ENCODE measurements at regions not wholly inside any gene's neighbourhood (a gene's known extent, or its start where the extent isn't known, plus 50 kb on each side); places are given as distances from the start of the nearest gene placed in this dataset.
"Not testable (repeated sequence)": the region's sequence is repeated elsewhere in the genome, so short reads cannot be mapped to it uniquely, and the experiment has no call there.

- DNase-seq = no peak
Measured at GRCh38 chr14:50020799-50021198, 95.6 kb downstream of the VCPKMT start.

DNA sequence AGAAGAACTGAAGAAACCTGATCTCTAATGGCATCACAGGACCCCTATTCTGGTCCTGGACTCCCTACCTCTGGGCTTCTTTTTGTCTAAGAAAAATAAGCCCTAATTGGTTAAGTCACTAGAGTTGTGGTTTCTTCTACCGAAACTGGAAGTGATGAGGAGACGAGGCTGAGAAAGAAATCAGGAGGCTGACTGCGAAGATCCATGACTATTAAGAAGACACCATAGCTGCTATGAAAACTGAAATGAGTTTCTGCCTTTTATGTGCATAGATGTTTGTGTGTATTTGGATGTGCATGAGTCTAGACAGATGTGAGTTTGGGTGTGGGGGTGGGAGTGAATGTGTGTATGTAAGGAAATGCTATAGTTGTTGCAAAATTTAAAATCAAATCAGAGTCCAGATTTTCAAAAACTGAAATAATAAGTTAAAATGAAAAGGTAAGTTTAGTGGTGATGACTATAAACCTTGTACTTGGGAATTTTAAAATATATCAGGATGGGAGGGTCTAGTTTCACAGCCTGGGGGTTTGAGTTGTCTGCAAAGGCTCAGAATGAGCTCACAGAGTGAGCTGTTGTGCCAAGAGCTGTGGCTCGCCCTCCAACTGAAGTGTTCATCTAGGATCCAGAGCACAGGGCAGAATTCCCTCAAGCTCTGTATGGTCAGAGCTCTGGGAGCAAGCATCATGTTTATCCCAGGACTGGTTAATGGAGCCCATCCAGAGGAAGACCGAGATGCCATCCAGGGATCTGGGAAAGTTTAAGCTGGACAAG is 94.9 kb downstream of the VCPKMT start:
- DNase-seq = peak; percentile 57

- DNase-seq = no peak
Measured at GRCh38 chr14:50022661-50023060, 93.7 kb downstream of the VCPKMT start.

DNA sequence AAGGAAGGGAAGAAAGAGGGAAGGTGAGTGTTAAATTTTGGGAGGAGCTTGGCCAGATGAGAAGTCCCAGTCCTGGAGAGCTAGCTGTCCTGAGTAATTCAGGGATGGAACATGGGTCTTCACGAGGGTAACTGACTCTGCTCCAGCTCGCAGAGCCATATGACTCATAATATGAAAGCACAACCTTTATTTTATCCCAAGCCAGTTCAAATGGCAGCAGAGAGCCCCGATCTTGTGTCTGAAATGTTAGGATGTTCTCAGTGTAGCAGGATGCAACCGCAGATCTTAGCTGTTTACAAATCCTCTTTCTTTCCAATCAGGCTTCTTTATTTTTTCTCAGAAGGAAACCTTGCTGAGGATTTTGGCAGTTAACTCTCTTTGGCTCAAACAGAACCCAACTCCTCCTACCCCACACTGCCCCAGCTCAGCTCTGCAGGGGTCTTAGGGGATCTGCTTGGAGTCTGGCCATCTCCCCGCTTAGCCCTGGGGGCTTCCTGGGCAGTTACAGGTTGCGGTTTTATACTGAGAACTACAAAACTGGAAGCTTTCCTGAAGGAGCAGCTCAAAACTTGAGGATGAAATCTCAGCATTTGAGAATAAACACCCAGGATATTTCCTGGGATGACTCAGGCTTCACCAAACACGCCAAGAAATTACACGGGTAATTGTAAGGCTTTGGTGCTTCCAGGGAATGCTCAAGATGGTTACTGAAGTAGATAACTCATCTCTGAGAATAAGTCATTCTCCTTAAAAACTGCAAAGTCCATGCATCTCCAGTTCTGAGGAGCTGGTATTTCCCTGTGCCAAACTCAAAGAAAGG is 92.5 kb downstream of the VCPKMT start:
- no peak for DNase-seq

- DNase-seq = no peak
Measured at GRCh38 chr14:50025073-50025472, 91.3 kb downstream of the VCPKMT start.

- DNase-seq = no peak
Measured at GRCh38 chr14:50025776-50026175, 90.6 kb downstream of the VCPKMT start.

- no peak for DNase-seq
Measured at GRCh38 chr14:50026396-50026795, 90.0 kb downstream of the VCPKMT start.

DNA sequence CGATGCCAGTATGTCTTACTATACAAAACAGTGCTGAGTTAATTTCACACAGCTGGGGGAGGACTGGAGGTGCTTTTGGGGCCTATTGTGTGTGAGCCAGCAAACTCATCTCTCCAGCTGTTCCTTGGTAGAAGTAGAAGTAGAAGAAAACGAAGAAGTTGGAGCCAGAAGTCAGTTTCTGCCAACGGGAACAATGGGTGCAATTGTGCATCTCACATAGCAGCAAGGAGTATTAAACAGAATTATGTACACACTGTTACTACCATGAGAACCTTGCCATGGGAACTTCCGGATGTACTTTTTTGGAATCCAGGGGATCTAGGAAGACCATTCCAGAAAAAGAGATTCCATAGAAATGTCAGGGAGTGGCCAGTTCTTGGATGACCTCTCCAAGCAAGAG is 88.6 kb downstream of the VCPKMT start:
- DNase-seq = no peak

- no peak for DNase-seq
Measured at GRCh38 chr14:50028458-50028857, 87.9 kb downstream of the VCPKMT start.

GRCh38 chr14:50030036-50030435 is 86.3 kb downstream of the VCPKMT start:
- DNase-seq = no peak

DNA sequence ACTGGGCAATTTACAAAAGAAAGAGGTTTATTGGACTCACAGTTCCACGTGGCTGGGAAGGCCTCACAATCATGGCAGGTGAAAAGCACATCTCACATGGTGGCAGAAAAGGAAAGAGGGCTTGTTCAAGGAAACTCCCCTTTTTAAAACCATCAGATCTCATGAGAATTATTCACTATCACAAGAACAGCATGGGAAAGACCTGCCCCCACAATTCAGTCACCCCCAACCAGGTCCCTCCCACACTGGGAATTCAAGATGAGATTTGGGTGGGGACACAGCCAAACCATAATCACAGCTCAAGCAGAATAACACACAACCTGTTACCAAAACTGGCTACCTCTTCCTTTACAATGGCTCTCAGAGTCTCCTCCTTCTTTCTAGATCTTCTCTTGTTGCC is 85.5 kb downstream of the VCPKMT start:
- DNase-seq = not testable (repeated sequence)

- no peak for DNase-seq
Measured at GRCh38 chr14:50031602-50032313, 84.6 kb downstream of the VCPKMT start.

DNA sequence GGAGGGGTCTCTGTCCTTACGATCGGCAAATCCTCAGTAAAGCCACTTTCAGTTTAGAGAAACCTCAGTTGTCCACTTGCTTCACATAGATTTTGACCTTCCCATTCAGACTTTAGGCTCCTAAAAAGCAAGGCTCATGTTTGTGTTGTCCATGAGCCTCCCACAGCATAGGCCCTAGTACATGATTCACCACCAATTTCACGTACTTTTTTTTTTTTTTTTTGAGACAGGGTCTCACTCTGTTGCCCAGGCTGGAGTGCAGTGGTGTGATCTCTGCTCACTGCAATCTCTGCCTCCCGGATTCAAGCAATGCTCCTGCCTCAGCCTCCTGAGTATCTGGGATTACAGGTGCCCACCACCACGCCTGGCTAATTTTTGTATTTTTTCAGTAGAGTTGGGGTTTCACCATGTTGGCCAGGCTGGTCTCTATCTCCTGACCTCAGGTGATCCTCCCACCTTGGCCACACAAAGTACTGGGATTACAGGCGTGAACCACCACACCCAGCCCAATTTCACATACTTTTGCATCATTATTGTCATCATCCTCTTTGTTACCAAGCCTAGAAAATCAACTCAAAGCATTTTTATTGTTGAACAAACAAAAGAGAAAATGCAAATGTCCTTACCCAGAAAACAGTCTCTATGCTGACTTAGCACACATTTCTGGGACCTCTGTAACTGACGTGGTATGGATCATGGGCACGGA is 83.8 kb downstream of the VCPKMT start:
- DNase-seq = peak; percentile 49

DNA sequence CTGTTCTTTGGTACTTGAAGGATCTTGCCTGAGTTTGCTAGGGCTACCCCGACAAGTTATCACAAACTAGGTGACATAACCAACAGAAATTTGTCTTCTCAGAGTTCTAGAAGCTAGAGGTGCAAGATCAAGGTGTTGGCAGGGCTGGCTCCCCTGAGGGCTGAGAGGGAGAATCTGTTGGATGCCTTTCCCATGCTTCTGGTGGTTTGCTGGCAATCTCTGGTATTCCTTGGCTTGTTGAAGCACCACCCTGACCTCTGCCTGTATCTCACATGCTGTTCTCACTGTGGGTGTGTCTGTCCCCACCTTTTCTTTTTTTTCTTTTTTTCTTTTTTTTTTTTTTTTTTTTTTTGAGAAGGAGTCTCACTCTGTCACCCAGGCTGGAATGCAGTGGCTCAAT is 81.2 kb downstream of the VCPKMT start:
- DNase-seq = no peak

DNA sequence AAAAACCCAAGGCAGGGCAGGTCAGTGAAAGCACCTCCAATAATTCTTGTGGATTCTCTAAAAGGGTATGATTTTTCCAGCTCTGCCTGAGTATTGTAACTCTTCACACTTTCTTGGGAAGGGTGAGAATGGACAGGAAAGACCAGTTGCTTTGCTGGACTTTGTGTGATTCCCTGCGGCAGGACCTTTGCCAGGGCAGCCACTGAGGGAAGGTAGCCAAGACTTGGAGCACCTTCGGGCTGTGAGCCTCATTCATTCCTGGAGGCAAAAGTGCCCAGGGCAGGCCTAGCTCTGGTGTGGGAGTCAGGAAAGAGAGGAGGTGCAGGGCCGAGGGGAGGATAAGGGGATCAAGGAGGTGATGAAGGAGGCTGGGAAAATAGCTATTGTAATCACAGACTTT is 80.2 kb downstream of the VCPKMT start:
- no peak for DNase-seq

GRCh38 chr14:50036637-50037036 is 79.7 kb downstream of the VCPKMT start:
- DNase-seq = no peak

DNA sequence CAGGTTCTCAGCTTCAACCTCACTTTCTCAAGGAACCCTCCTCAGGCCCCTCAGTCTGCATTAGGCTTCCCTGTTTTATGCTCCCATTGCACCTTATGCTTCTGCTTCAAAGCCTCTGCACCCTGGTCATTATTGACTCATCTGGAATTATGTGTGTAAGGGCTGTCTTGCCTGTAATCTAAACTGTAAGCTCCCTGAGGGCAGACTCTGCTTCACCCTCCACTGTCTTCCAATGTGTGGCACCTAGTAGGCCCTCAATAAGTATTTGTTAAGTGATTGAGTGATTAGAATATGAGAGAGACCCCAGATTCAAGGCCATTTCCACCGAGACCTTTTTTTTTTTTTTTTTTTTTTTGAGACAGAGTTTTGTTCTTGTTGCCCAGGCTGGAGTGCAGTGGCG is 79.1 kb downstream of the VCPKMT start:
- DNase-seq = no peak

DNA sequence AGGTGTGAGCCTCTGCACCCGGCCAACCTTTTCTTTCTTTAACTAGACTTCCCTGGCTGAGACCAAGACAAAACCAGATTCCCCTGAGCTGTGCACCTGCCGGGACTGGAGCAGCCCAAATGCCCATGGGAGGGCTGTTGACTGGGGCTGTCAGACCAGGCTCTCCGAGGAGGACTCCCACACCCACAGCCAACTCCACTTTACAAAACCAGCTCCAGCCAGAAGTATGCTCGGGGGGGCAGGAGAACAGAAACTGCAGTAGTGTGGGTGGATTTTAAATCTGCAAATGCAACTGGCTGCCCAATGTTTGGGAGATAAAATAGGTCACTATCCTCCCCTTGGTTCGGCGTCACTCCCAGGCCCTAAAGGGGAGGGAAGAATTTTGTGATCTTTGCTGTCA is 78.5 kb downstream of the VCPKMT start:
- DNase-seq = peak; percentile 24

- peak; percentile 99 for DNase-seq
Measured at GRCh38 chr14:50038398-50039119, 77.8 kb downstream of the VCPKMT start.

DNA sequence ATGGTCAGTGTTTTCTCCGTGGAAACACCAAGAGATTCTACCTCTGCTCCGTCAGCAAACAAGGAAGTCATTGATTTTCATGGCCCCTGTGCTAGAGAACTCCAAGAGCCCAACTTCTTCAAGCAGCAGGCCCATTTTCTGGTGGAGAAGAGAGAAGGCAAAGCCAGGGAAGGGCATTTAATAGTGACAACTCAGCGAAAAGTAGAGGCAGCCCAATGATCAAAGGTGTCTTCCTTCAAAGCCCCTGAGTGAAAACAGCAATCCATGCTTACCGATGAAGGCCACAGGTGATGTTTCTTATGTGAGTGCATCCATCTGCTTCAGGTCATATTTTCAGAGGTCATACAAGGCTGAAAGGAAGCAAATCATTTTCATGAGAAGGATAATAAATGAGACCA is 77.3 kb downstream of the VCPKMT start:
- no peak for DNase-seq

DNA sequence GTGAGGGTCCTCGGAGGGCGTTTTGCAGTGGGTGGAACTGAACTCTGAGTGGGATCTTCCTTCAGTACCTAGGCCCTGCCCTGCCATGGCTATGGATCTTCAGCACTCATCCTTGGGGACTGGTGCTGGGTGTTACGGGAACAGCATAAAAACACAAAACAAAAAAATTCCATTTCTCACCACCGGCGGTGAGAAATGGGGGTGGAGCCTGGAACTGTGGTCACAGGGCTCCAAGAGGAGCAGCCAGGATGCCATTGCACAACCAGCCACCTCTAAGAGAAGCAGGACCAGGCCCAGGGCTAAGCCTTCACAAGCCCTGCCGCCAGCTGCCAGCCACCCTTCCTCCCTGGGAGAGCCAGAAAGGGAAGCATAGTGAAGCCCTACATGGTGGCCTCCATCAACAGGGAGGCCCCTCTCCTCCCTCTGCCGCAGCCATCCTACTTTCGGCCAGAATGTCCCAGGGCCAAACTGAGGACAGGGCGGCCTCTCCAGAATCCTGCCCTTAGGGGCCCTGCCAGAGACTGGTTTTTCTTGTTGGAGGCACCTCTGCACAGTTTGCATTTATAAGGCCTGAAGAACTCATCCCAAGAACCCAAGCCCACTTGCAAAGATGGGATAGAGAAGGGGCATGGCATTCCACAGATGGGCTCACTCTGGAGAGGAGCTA is 76.5 kb downstream of the VCPKMT start:
- peak; percentile 51 for DNase-seq

DNA sequence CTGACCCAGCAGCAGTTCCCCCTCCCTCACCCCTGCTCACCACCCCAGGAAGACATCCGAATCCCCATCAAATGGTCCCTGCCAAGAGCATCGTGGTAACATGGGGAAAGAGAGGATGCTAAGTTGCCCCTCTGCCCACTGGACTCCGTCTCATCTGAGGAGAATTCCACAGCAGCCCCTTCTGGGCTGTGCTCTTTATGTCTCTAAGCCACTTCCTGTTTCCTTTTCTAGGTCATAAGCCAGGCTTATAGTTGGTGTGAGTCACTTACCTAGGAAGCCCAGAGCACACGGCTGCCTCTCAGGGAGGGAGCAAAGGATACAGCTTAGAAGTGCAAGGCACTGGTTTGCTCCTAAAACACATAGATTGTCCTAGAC is 76.0 kb downstream of the VCPKMT start:
- peak; percentile 84 for DNase-seq

Measured in activated CD4-positive, alpha-beta T cell treated with anti-CD3 and anti-CD28 coated beads, Interleukin-2, amount 50 U/mL, for 16 hours (primary cell).